ENCODE measurements at regions not wholly inside any gene's neighbourhood (a gene's known extent, or its start where the extent isn't known, plus 50 kb on each side); places are given as distances from the start of the nearest gene placed in this dataset.

- TF ChIP-seq CTCF (IDR thresholded peaks at IDR 0.05): no peak
- TF ChIP-seq POLR2A (IDR thresholded peaks at IDR 0.05): no peak
Observed at GRCh38 chrX:10028283-10029104, 61.3 kb downstream of the CLDN34 start.
